IMR-90 (cell line): ENCODE measurements at regions not wholly inside any gene's neighbourhood (a gene's known extent, or its start where the extent isn't known, plus 50 kb on each side); places are given as distances from the start of the nearest gene placed in this dataset.

Experiments used
- ATAC-seq: fragments of 200-7000 bp; cut with Tn5 transposase; 2 replicates; pipeline ENCODE4 v1.9.1; 2020; ENCODE audit warnings: low read depth, mild to moderate bottlenecking, moderate library complexity
- BruUV-seq: library from RNA; stranded (reverse); fragments of 400-500 nt; replicated peaks from 2 replicates; lab custom pipeline; 2021; lab: Mats Ljungman, UMichigan
- CTCF ChIA-PET: fragments of 300-600 bp; formaldehyde crosslinking; extraction: SDS; loops from one replicate; lab custom pipeline; 2021; ENCODE audit warnings: antibody characterized with exemption; lab: Yijun Ruan, JAX
- POLR2A ChIA-PET: fragments of 300-600 bp; sonication (Branson Sonifier 250); formaldehyde crosslinking; loops from one replicate; lab custom pipeline; 2022; ENCODE audit warnings: antibody characterized with exemption; ENCODE audit not compliant: unreplicated experiment; lab: Charles Lee
- DNase-seq: peaks from one replicate; pipeline ENCODE4 v3.0.0; 2013
- H2AFZ ChIP-seq: replicated peaks from 2 replicates; pipeline ENCODE3; 2013; ENCODE audit warnings: low read length, mild to moderate bottlenecking; ENCODE audit not compliant: poor library complexity
- H2AK5ac ChIP-seq: 2 replicates; pipeline ENCODE4 v1.6.1; 2013; ENCODE audit warnings: low read depth, low read length, inconsistent platforms
- H2AK9ac ChIP-seq: replicated peaks from 2 replicates; pipeline ENCODE3; 2013; ENCODE audit warnings: mild to moderate bottlenecking, low read depth, low read length, moderate library complexity; ENCODE audit not compliant: poor library complexity
- H2BK120ac ChIP-seq: 2 replicates; pipeline ENCODE4 v1.6.1; 2013; ENCODE audit warnings: low read depth, low read length, inconsistent platforms
- H2BK15ac ChIP-seq: 3 replicates; pipeline ENCODE4 v1.6.1; 2013; ENCODE audit warnings: low read depth, low read length, inconsistent platforms
- H2BK20ac ChIP-seq: 2 replicates; pipeline ENCODE4 v1.6.1; 2013; ENCODE audit warnings: low read depth, mild to moderate bottlenecking, inconsistent platforms, low read length, moderate library complexity
- H2BK5ac ChIP-seq: 2 replicates; pipeline ENCODE4 v1.6.1; 2013; ENCODE audit warnings: mild to moderate bottlenecking, low read depth, low read length, inconsistent platforms; ENCODE audit not compliant: poor library complexity, severe bottlenecking
- H3K14ac ChIP-seq: replicated peaks from 2 replicates; pipeline ENCODE4 v1.6.1; 2013; ENCODE audit warnings: low read depth, low read length, inconsistent platforms
- H3K18ac ChIP-seq: 2 replicates; pipeline ENCODE4 v1.6.1; 2013; ENCODE audit warnings: low read depth, low read length, control low read depth
- H3K23ac ChIP-seq: 2 replicates; pipeline ENCODE4 v1.6.1; 2013; ENCODE audit warnings: low read depth, low read length, inconsistent platforms
- H3K27ac ChIP-seq: 2 replicates; pipeline ENCODE4 v1.5.1; 2013; ENCODE audit warnings: mild to moderate bottlenecking, control low read depth, low read length; ENCODE audit not compliant: insufficient read depth
- H3K27me3 ChIP-seq: 2 replicates; pipeline ENCODE4 v1.6.1; 2013; ENCODE audit warnings: low read length; ENCODE audit not compliant: control insufficient read depth, insufficient read depth
- H3K36me3 ChIP-seq: 2 replicates; pipeline ENCODE4 v1.6.1; 2013; ENCODE audit warnings: low read length, mixed read lengths; ENCODE audit not compliant: control insufficient read depth, insufficient read depth
- H3K4ac ChIP-seq: 2 replicates; pipeline ENCODE4 v1.6.1; 2013; ENCODE audit warnings: low read depth, low read length, inconsistent platforms
- H3K4me1 ChIP-seq: 2 replicates; pipeline ENCODE4 v1.6.1; 2013; ENCODE audit warnings: low read length, mixed read lengths; ENCODE audit not compliant: control insufficient read depth, insufficient read depth
- H3K4me2 ChIP-seq: 2 replicates; pipeline ENCODE4 v1.6.1; 2013; ENCODE audit warnings: low read depth, mild to moderate bottlenecking, control low read depth, low read length, moderate library complexity
- H3K4me3 ChIP-seq: 2 replicates; pipeline ENCODE4 v1.5.1; 2013; ENCODE audit warnings: low read depth, mild to moderate bottlenecking, control low read depth, low read length, moderate library complexity; ENCODE audit not compliant: insufficient read depth
- H3K56ac ChIP-seq: 2 replicates; pipeline ENCODE4 v1.6.1; 2013; ENCODE audit warnings: low read length, inconsistent platforms; ENCODE audit not compliant: insufficient read depth; ENCODE audit errors: extremely low read depth
- H3K79me1 ChIP-seq, 2 experiments: 2 replicates each; pipeline ENCODE4 v1.6.1; 2013; ENCODE audit warnings: low read length in 2 of 2, inconsistent platforms in 1 of 2, low read depth in 1 of 2
- H3K9ac ChIP-seq: 2 replicates; pipeline ENCODE4 v1.6.1; 2013; ENCODE audit warnings: low read depth, low read length, control low read depth
- H3K9me1 ChIP-seq: 2 replicates; pipeline ENCODE4 v1.6.1; 2013; ENCODE audit warnings: low read length, inconsistent platforms; ENCODE audit not compliant: insufficient read depth
- H3K9me3 ChIP-seq: 2 replicates; pipeline ENCODE4 v1.6.1; 2013; ENCODE audit warnings: low read length; ENCODE audit not compliant: control insufficient read depth, insufficient read depth
- H4K20me1 ChIP-seq: 2 replicates; pipeline ENCODE4 v1.6.1; 2013; ENCODE audit warnings: low read length, inconsistent platforms; ENCODE audit not compliant: insufficient read depth
- H4K5ac ChIP-seq: 2 replicates; pipeline ENCODE4 v1.6.1; 2013; ENCODE audit warnings: mild to moderate bottlenecking, low read depth, low read length, control low read depth
- H4K8ac ChIP-seq, 2 experiments: 2 replicates each; pipeline ENCODE4 v1.6.1; 2013; ENCODE audit warnings: low read depth in 2 of 2, low read length in 2 of 2, control low read depth in 1 of 2, inconsistent platforms in 1 of 2
- H4K91ac ChIP-seq: 2 replicates; pipeline ENCODE4 v1.6.1; 2013; ENCODE audit warnings: low read depth, low read length, inconsistent platforms; ENCODE audit not compliant: insufficient read depth
- MAZ ChIP-seq: IDR thresholded peaks from 2 replicates; pipeline ENCODE4 v1.6.1; 2012; ENCODE audit warnings: low read depth, mild to moderate bottlenecking, low read length, improper control_type of control experiment, moderate library complexity, borderline replicate concordance
- SMC3 ChIP-seq: fragments of 150-350 bp; IDR thresholded peaks from 2 replicates; pipeline ENCODE4 v1.6.1; 2016; ENCODE audit warnings: low read depth, mild to moderate bottlenecking, antibody characterized with exemption, low read length, moderate library complexity
- dilution Hi-C: fragments of 300-500 bp; cut with HindIII; formaldehyde crosslinking; loops from one replicate; pipeline ENCODE4 v1.14.3; 2018; ENCODE audit warnings: low sequenced_read_pairs; ENCODE audit not compliant: unreplicated experiment
- in situ Hi-C: fragments of 300-500 bp; cut with MboI; formaldehyde crosslinking; loops from 3 replicates; pipeline ENCODE4 v1.14.3; 2019; ENCODE audit warnings: low sequenced_read_pairs, inconsistent platforms, mixed read lengths
- intact Hi-C: fragments of 100-400 bp; cut with micrococcal nuclease; formaldehyde crosslinking; loops from 2 replicates; pipeline ENCODE4 v1.10.0; 2022
- TF ChIP-seq, protein P1 (sequence below): fragments of 150-350 bp; IDR thresholded peaks from 2 replicates; pipeline ENCODE4 v1.6.1; 2016; ENCODE audit warnings: low read depth, mild to moderate bottlenecking, low read length, moderate library complexity, borderline replicate concordance

DNA sequence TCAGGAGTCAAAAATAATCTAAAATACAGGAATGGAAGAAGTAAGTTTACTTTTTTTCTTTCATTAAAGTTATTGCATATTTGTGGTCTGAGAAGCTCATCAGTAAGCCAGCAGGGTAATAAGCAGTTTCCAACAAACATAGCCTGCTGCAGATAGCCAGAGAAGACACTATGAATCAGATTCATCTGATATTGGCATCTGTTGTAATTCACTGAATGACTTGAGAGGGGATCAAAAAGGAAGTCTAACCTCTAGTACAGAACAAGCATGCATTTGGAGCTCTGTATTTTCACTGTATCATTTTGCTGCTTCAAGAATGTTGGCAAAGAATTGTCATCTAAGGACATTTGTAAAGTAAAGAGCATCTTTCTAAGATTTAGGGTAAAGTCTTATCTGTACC, 53.8 kb upstream of the UFL1 start:
- TF ChIP-seq, protein P1, sequence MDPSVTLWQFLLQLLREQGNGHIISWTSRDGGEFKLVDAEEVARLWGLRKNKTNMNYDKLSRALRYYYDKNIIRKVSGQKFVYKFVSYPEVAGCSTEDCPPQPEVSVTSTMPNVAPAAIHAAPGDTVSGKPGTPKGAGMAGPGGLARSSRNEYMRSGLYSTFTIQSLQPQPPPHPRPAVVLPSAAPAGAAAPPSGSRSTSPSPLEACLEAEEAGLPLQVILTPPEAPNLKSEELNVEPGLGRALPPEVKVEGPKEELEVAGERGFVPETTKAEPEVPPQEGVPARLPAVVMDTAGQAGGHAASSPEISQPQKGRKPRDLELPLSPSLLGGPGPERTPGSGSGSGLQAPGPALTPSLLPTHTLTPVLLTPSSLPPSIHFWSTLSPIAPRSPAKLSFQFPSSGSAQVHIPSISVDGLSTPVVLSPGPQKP = no peak
- TF ChIP-seq MAZ (no peak), SMC3 (no peak)
- H3K36me3 ChIP-seq = no peaks in the 10 kb centered on the region
- BruUV-seq = no TSS peak
- intact Hi-C loops (no loop called here), in situ Hi-C loops (no loop called here), dilution Hi-C loops (no loop called here)
- H4K91ac ChIP-seq = no peak overlapping the region
- H2AK5ac ChIP-seq = no peak overlapping the region
- no peak overlapping the region for H4K5ac ChIP-seq
- no peak overlapping the region for H3K27ac ChIP-seq
- no peak overlapping the region for H3K56ac ChIP-seq
- DNase-seq = no peak
- H3K14ac ChIP-seq = no peak overlapping the region
- ATAC-seq = no peak
- H2BK15ac ChIP-seq = no peak overlapping the region
- no peaks in the 10 kb centered on the region for H3K4me1 ChIP-seq
- no peaks in the 10 kb centered on the region for H3K27me3 ChIP-seq
- POLR2A ChIA-PET = no interaction called here
- no peak overlapping the region for H3K4me2 ChIP-seq
- no peaks in the 10 kb centered on the region for H3K9me3 ChIP-seq
- no peak overlapping the region for H2AK9ac ChIP-seq
- H2BK120ac ChIP-seq = no peak overlapping the region
- CTCF ChIA-PET = no interaction called here
- H3K9ac ChIP-seq = no peak overlapping the region
- no peak overlapping the region for H3K18ac ChIP-seq
- no peaks in the 10 kb centered on the region for H3K9me1 ChIP-seq
- H4K20me1 ChIP-seq = no peaks in the 10 kb centered on the region
- no peak overlapping the region for H2BK5ac ChIP-seq
- H3K4ac ChIP-seq = no peak overlapping the region
- no peak overlapping the region for H4K8ac ChIP-seq
- no peak overlapping the region for H3K23ac ChIP-seq
- H2AFZ ChIP-seq = no peak overlapping the region
- H3K4me3 ChIP-seq = no peak overlapping the region
- no peaks in the 10 kb centered on the region for H3K79me1 ChIP-seq
- H2BK20ac ChIP-seq = no peak overlapping the region
